ENCODE measurements at regions not wholly inside any gene's neighbourhood (a gene's known extent, or its start where the extent isn't known, plus 50 kb on each side); places are given as distances from the start of the nearest gene placed in this dataset.
"Not testable (repeated sequence)": the region's sequence is repeated elsewhere in the genome, so short reads cannot be mapped to it uniquely, and the experiment has no call there.

- DNase-seq, result not testable (repeated sequence)
Measured at GRCh38 chr11:100409267-100409666, 277.8 kb upstream of the ARHGAP42 start.

DNA sequence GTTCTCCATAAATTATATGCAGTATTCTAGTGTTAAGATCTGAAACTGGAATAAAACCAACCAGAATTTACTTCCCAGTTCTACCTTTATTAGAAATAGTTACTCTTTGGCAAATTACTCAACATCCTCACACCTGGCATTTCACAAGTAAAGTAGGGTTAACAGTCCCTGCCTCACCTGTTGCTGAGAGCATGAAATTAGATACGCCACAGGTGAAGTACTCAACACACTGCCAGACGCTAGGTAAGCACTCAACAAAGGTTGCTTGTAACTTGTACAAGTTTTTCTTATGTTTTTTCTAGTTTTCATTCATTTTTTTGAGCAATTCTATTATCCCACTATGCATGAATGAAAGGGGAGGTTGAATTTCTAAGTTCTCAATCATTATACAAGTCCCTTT is 267.6 kb upstream of the ARHGAP42 start:
- no peak for DNase-seq

- DNase-seq, result no peak
Measured at GRCh38 chr11:100434821-100435641, 252.1 kb upstream of the ARHGAP42 start.

GRCh38 chr11:100438376-100438775 is 248.7 kb upstream of the ARHGAP42 start:
- DNase-seq, result no peak

- DNase-seq, result no peak
Measured at GRCh38 chr11:100441086-100441485, 246.0 kb upstream of the ARHGAP42 start.

GRCh38 chr11:100442017-100442416 is 245.1 kb upstream of the ARHGAP42 start:
- DNase-seq, result no peak

DNA sequence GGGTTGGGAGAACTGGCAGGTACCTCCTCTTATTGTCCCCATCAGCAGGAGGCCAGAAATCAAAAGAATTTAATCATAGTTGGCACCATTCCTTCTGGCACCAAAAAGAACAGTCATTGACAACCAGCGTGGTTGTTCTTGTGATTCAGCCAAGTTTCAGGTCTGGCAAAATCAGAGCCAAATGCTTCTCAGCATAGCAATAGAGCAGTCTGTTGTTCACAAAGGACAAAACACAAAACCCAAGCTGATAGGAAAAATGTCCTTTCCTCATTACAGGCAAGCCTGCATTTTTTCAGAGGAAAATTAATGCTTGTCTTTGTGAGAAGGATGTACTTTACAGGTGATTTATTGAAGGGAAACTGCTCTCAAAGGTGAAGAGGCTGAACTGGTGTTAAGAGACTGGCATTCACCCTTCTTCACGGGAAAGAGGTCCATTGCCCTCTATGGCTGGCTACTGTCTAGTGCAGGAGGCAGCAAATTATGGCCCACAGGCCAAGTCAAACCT is 241.8 kb upstream of the ARHGAP42 start:
- DNase-seq, result no peak

DNA sequence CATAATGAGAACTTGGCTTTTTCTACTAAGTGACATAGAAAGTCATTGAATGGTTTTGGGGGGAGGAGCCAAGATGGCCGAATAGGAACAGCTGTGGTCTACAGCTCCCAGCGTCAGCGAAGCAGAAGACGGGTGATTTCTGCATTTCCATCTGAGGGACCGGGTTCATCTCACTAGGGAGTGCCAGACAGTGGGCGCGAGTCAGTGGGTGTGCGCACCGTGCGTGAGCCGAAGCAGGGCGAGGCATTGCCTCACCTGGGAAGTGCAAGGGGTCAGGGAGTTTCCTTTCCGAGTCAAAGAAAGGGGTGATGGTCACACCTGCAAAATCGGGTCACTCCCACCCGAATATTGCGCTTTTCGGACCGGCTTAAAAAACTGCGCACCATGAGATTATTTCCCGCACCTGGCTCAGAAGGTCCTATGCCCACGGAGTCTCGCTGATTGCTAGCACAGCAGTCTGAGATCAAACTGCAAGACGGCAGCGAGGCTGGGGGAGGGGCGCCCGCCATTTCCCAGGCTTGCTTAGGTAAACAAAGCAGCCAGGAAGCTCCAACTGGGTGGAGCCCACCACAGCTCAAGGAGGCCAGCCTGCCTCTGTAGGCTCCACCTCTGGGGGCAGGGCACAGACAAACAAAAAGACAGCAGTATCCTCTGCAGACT is 235.2 kb upstream of the ARHGAP42 start:
- not testable (repeated sequence) for DNase-seq

GRCh38 chr11:100459811-100460210 is 227.3 kb upstream of the ARHGAP42 start:
- DNase-seq, result no peak

- no peak for DNase-seq
Measured at GRCh38 chr11:100460426-100460825, 226.7 kb upstream of the ARHGAP42 start.

DNA sequence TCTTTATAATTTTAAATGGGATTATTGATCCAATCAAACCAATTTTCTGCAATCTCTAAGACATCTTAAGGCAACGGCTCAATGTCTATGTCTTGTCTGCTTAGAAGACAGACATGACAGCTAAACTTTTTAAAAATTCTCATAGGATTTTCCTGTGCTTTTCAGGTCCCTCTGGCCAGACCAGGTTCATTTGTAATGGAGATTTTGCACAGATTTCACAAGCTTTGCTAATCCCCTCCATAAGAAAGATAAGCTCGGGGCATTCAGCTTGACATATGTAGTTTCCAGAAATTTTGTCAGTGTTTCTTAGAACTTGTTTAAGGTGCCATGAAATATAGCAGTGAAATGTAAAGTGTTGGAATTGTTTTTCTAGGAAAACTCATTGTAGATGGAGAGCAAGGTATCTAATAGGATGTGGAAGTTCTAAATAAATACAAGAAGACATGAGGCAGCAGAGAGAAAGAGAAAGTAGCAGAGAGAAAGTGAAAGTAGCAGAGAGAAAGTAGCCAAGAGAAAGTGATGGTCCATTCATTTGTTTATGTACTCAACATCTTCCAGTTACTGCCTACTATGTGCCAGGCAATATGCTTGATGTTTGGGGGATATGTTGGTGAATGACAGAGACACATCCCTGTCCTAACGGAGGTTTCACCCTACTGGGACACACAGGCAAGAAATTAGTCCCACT is 219.1 kb upstream of the ARHGAP42 start:
- DNase-seq, result no peak

GRCh38 chr11:100469835-100470234 is 217.3 kb upstream of the ARHGAP42 start:
- DNase-seq, result no peak

- no peak for DNase-seq
Measured at GRCh38 chr11:100472727-100473389, 214.2 kb upstream of the ARHGAP42 start.

DNA sequence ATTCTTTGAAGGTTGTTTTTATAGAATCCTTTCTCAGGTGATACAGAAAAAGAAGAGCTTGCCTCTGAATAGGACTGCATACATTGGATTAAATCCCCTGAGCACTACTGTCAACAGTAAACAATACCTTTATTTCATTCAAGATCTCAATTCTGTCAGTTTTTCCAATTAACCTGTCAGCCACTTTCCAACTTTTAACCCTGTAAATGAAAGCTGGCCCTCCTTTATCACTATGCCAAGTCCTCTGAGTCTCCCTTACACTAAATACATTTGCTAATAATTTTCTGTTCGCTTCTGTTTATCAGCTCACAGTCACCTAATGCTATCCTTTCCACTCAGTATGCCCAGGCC is 213.7 kb upstream of the ARHGAP42 start:
- DNase-seq, result no peak

- no peak for DNase-seq
Measured at GRCh38 chr11:100484948-100485347, 202.1 kb upstream of the ARHGAP42 start.

GRCh38 chr11:100498780-100499179 is 188.3 kb upstream of the ARHGAP42 start:
- DNase-seq, result no peak

DNA sequence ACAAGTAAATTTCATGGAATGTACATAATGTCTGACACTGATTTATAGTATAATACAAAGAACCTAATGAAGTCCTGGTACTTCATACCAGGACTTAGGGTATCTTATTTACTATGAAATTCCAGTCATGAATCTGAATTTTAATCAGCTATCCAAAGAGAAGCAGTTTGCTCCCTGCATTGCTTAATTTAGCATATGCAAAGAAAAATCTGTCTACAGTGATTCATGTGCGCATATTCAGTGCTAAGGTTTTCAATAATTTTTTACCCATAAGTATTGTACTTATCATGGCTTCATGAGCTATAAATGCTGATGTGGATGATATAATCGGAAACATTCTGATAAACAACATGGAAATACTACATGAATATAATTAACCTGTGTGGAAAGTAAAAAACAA is 185.6 kb upstream of the ARHGAP42 start:
- DNase-seq, result no peak

GRCh38 chr11:100512475-100512874 is 174.6 kb upstream of the ARHGAP42 start:
- DNase-seq, result no peak

DNA sequence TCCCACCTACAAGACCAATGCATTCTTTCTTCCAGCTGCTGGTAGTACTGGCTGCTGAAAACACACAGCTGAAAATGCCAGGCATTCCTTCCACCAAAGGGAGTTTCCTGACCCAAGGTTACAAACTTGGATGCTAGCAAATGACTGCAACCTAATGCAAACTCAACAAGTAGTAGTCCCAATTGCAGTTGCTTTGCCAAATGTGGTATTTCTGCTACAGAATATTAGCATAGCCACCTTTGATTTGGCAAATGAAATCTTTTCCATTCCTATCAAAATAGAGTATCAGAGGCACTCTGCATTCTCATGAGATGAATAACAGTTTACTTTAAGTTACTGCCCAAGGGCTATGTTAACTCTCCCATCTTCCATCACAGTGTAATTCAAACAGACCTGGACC is 172.0 kb upstream of the ARHGAP42 start:
- no peak for DNase-seq

- DNase-seq, result no peak
Measured at GRCh38 chr11:100525197-100525596, 161.9 kb upstream of the ARHGAP42 start.

- no peak for DNase-seq
Measured at GRCh38 chr11:100525635-100526034, 161.5 kb upstream of the ARHGAP42 start.

DNA sequence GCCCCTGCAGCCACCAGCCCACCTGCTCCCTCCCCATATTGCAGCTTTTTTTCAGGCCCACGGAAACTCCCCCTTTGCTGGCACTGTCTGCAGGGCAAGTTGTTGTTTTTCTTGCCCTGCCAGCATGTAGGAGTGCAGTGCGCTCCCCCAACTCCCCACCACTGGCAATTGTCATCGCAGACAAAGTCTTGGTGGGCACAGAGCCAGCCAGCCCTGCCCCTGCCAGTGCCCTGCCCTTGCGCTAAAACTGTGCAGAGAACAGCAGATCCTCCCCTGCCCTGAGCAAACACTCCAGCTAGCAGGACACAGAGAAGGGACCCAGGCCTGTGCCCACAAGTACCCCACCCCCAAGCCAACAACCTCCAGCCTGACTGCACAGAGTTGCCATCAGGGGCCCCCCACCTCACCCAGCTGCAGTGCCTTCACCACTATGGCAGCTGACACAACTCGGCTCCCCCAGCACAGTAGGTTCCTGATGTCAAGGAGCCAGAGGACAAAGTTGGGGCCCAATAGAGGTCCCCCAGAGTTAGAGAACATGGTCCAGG is 158.1 kb upstream of the ARHGAP42 start:
- no peak for DNase-seq

GRCh38 chr11:100531290-100531689 is 155.8 kb upstream of the ARHGAP42 start:
- DNase-seq, result not testable (repeated sequence)

Data from suppressor macrophage treated with lipopolysaccharide for 1 hour (primary cell).